A172 (cell line): ENCODE measurements at regions not wholly inside any gene's neighbourhood (a gene's known extent, or its start where the extent isn't known, plus 50 kb on each side); places are given as distances from the start of the nearest gene placed in this dataset.

Source experiments
- DNase-seq: peaks from one replicate; pipeline ENCODE4 v3.0.0-alpha.2; 2015; ENCODE audit warnings: low spot score

GRCh38 chr12:124369055-124369826, 74.3 kb downstream of the RFLNA start:
- DNase-seq: peak; percentile 95

- DNase-seq: no peak
Observed at GRCh38 chr12:124368421-124369032, 73.6 kb downstream of the RFLNA start.

- DNase-seq: no peak
Observed at GRCh38 chr12:124365726-124366430, 71.0 kb downstream of the RFLNA start.
